ENCODE measurements at regions not wholly inside any gene's neighbourhood (a gene's known extent, or its start where the extent isn't known, plus 50 kb on each side); places are given as distances from the start of the nearest gene placed in this dataset.

DNA sequence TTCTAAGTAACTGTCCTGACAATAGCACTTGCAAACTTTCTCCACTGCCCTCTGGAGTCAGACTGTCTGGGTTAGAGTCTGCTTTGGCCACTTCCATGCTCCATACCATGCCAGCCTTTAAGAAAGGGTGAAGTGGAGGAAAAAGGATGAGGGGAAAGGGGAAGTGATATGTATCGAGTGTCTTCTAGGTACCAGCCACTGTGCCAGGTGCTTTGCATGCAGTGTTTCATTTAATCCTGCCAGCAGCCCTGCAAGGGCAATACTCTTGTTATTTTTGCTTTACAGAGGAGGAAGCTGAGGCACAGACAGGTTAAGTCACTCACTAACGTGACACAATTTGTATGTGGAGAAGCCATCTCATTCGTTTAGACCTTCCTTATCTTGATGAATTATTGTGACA lies 55.6 kb downstream of the RTL9 start:
- 58 to 77% methylated on average over 3 of the region's 3 CpGs for WGBS, 2 donors
- Histone ChIP-seq H3K27ac (no peak overlapping the region), H3K9me3 (no peaks in the 10 kb centered on the region), H3K4me1 (peaks cover 0 to 6% (median 0%) of the 10 kb centered on the region in 4 donors), H3K27me3 (peaks cover 0 to 34% of the 10 kb centered on the region in 2 donors), H3K4me3 (no peak overlapping the region), H3K36me3 (no peaks in the 10 kb centered on the region)
- no peak for DNase-seq (ENCODE audit: low spot score in 2 of 2)
- TF ChIP-seq POLR2A (IDR thresholded peaks at IDR 0.05): no peak
- TF ChIP-seq, protein P1, sequence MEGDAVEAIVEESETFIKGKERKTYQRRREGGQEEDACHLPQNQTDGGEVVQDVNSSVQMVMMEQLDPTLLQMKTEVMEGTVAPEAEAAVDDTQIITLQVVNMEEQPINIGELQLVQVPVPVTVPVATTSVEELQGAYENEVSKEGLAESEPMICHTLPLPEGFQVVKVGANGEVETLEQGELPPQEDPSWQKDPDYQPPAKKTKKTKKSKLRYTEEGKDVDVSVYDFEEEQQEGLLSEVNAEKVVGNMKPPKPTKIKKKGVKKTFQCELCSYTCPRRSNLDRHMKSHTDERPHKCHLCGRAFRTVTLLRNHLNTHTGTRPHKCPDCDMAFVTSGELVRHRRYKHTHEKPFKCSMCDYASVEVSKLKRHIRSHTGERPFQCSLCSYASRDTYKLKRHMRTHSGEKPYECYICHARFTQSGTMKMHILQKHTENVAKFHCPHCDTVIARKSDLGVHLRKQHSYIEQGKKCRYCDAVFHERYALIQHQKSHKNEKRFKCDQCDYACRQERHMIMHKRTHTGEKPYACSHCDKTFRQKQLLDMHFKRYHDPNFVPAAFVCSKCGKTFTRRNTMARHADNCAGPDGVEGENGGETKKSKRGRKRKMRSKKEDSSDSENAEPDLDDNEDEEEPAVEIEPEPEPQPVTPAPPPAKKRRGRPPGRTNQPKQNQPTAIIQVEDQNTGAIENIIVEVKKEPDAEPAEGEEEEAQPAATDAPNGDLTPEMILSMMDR (IDR thresholded peaks at IDR 0.05): no peak
- no peak for TF ChIP-seq EP300 (IDR thresholded peaks at IDR 0.05)

DNA sequence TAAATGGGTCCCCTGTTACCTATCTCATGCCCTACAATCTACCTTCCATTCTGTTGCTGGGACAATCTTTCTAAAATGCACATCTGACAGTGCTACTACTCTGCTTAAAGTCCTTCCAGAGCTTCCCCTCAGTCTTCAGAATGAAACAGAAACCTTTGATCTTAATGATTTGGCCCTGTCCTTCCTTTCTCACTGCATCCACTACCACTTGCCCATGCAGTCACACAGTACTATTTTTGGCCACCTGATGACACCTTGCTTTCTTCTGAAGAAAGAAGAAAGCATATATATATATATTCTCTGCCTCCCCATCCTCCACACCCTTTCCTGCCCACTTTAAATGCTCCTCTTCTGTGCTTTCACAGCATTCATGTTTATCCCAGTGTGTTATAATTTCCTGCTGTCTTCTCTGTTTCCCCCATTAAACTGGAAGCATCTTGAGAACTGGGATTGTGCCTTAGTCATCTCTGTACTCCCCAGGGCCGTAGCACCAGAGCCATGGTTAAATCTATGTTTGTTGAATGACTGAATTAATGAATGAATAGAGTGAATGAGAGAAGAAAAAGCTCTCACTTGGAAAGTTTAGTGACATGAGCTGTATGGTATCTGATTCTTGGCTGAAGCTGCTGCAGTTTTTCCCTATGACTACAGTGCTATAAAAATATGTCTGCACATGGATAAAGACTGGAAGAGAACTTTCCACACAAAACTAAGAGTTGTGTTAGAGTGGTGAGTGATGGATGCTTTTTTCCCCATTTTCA lies 56.2 kb downstream of the RTL9 start:
- no peak for TF ChIP-seq EP300 (IDR thresholded peaks at IDR 0.05)
- TF ChIP-seq, protein P1 (IDR thresholded peaks at IDR 0.05): no peak
- TF ChIP-seq POLR2A (IDR thresholded peaks at IDR 0.05): no peak
- H3K27ac ChIP-seq: no peak overlapping the region
- peaks cover 0 to 9% (median 0%) of the 10 kb centered on the region in 4 donors for H3K4me1 ChIP-seq
- peaks cover 0 to 34% of the 10 kb centered on the region in 2 donors for H3K27me3 ChIP-seq
- no peaks in the 10 kb centered on the region for H3K36me3 ChIP-seq
- no peak overlapping the region for H3K4me3 ChIP-seq
- no peak for DNase-seq (ENCODE audit: low spot score in 2 of 2)
- 27 to 32% methylated on average over 1 of the region's 1 CpG for WGBS, 2 donors
- no peaks in the 10 kb centered on the region for H3K9me3 ChIP-seq

DNA sequence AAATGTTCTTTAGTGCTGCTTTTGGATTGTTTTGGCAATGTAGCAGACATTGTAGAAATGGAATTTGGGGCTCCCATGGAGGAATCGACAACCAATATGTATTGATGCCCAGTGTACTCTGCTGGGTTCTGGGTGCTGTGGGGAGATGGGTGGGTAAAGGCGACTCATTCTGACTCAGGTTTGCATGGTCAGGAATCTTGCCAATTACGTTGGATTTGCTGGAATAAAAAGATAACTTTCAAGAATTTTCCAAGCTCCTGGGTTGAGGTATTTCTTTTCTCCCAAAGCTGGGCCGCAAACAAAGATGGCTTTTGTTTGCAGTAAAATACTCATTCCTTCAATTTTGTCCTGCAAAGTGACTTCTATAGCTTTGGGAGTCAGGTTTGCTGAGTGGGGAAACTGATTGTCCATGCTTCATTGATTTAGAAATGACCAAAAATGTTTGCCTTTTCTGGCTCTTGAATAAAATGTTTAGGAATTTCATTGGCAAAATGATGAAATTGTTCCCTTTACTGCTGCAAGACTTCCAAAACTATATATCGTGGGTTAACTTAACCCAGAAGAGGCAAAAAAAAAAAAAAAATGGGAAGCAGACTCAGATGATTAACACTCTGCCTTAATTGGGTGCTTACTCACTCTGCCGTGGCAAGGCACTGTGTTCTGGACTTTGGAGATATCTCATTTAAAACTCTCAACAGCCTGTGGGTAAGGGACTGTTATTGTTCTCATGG lies 57.0 kb downstream of the RTL9 start:
- 60 to 63% methylated on average over 6 of the region's 6 CpGs for WGBS, 2 donors
- Histone ChIP-seq H3K4me1 (peaks cover 0 to 9% (median 0%) of the 10 kb centered on the region in 4 donors), H3K9me3 (no peaks in the 10 kb centered on the region), H3K36me3 (no peaks in the 10 kb centered on the region), H3K27ac (no peak overlapping the region), H3K4me3 (no peak overlapping the region), H3K27me3 (peaks cover 0 to 34% of the 10 kb centered on the region in 2 donors)
- TF ChIP-seq POLR2A (IDR thresholded peaks at IDR 0.05) (no peak), EP300 (IDR thresholded peaks at IDR 0.05) (no peak)
- TF ChIP-seq, protein P1 (IDR thresholded peaks at IDR 0.05): no peak
- DNase-seq (ENCODE audit: low spot score in 2 of 2): no peak

DNA sequence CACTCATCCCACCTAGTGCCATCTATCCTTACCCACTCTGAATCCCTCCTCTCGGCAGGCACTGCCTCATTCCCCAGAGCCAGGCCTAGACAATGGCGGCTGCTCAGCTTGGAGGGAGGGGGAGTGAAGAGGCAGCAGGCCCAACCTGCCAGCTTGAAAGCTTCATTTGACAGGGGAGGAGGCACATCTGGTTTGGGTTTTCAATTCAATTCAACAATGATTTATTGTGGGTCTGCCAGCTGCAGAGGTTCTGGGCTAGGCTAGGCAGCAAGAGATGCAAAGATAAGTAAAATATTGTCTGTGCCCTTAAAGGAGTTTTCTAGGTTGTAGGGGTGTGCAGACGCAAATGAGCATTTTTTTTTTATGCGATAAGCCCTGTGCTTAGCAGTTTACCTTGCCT lies 58.5 kb downstream of the RTL9 start:
- no peak for TF ChIP-seq EP300 (IDR thresholded peaks at IDR 0.05)
- no peak for TF ChIP-seq POLR2A (IDR thresholded peaks at IDR 0.05)
- TF ChIP-seq, protein P1 (IDR thresholded peaks at IDR 0.05): no peak
- peaks cover 0 to 9% (median 0%) of the 10 kb centered on the region in 4 donors for H3K4me1 ChIP-seq
- no peak overlapping the region for H3K27ac ChIP-seq
- H3K4me3 ChIP-seq: no peak overlapping the region
- DNase-seq (ENCODE audit: low spot score in 2 of 2): no peak
- H3K9me3 ChIP-seq: no peaks in the 10 kb centered on the region
- 76 to 91% methylated on average over 2 to 4 of the region's 4 CpGs for WGBS, 2 donors
- H3K27me3 ChIP-seq: peaks cover 0 to 27% of the 10 kb centered on the region in 2 donors
- H3K36me3 ChIP-seq: no peaks in the 10 kb centered on the region
